CD4-positive, alpha-beta memory T cell (primary cell): ENCODE measurements at regions not wholly inside any gene's neighbourhood (a gene's known extent, or its start where the extent isn't known, plus 50 kb on each side); places are given as distances from the start of the nearest gene placed in this dataset.

Experiments used
- CTCF ChIA-PET: fragments of 350-600 bp; sonication (Branson Sonifier 250); formaldehyde crosslinking; loops from one replicate; lab custom pipeline; 2021; ENCODE audit warnings: inconsistent platforms; ENCODE audit not compliant: partially characterized antibody; lab: Charles Lee
- POLR2A ChIA-PET: fragments of 350-600 bp; sonication (Branson Sonifier 250); formaldehyde crosslinking; loops from one replicate; lab custom pipeline; 2021; ENCODE audit not compliant: partially characterized antibody; lab: Charles Lee
- DNase-seq, 5 donors: peaks; one replicate each; pipeline versions ENCODE4 v3.0.0 to v3.0.0-alpha.2; 2020 to 2022; ENCODE audit warnings: mixed read lengths in 1 of 5
- H3K27ac ChIP-seq: one replicate; pipeline ENCODE4 v1.7.0; 2013; ENCODE audit warnings: low read depth, low read length
- H3K27me3 ChIP-seq: 2 replicates; pipeline ENCODE4 v1.7.0; 2013; ENCODE audit warnings: mild to moderate bottlenecking, low read length, moderate library complexity; ENCODE audit not compliant: insufficient read depth
- H3K36me3 ChIP-seq: 2 replicates; pipeline ENCODE4 v1.7.0; 2013; ENCODE audit warnings: mild to moderate bottlenecking, low read length, moderate library complexity; ENCODE audit not compliant: insufficient read depth
- H3K4me1 ChIP-seq: 2 replicates; pipeline ENCODE4 v1.7.0; 2013; ENCODE audit warnings: mild to moderate bottlenecking, low read length, moderate library complexity; ENCODE audit not compliant: insufficient read depth
- H3K4me3 ChIP-seq, 2 donors: one replicate each; pipeline ENCODE4 v1.7.0; 2013; ENCODE audit warnings: low read length in 2 of 2, mild to moderate bottlenecking in 1 of 2
- H3K9me3 ChIP-seq, 2 donors: one replicate each; pipeline ENCODE4 v1.7.0; 2013; ENCODE audit warnings: low read length in 2 of 2, control low read depth in 1 of 2; ENCODE audit not compliant: control insufficient read depth in 1 of 2
- H3K27ac Mint-ChIP-seq, 7 donors: one replicate each; pipeline ENCODE4 v1.8.0; 2020 to 2021; ENCODE audit warnings: mixed read lengths in 7 of 7, mild to moderate bottlenecking in 6 of 7, inconsistent platforms in 3 of 7, moderate library complexity in 3 of 7
- H3K27me3 Mint-ChIP-seq, 2 donors: one replicate each; pipeline ENCODE4 v1.8.0; 2020 to 2021; ENCODE audit warnings: mixed read lengths in 2 of 2
- H3K36me3 Mint-ChIP-seq, 2 donors: one replicate each; pipeline ENCODE4 v1.8.0; 2020 to 2021; ENCODE audit warnings: mixed read lengths in 2 of 2, inconsistent platforms in 1 of 2, mild to moderate bottlenecking in 1 of 2
- H3K4me1 Mint-ChIP-seq, 4 donors: one replicate each; pipeline ENCODE4 v1.8.0; 2020 to 2021; ENCODE audit warnings: mixed read lengths in 4 of 4, mild to moderate bottlenecking in 1 of 4
- H3K4me3 Mint-ChIP-seq, 8 donors: one replicate each; pipeline ENCODE4 v1.8.0; 2020 to 2021; ENCODE audit warnings: mixed read lengths in 8 of 8, mild to moderate bottlenecking in 7 of 8, moderate library complexity in 6 of 8, inconsistent platforms in 3 of 8
- H3K9me3 Mint-ChIP-seq, 8 donors: one replicate each; pipeline ENCODE4 v1.8.0; 2020 to 2021; ENCODE audit warnings: mixed read lengths in 8 of 8, mild to moderate bottlenecking in 5 of 8, inconsistent platforms in 3 of 8, moderate library complexity in 1 of 8
- intact Hi-C: fragments of 100-400 bp; cut with micrococcal nuclease; formaldehyde crosslinking; loops from one replicate; pipeline ENCODE4 v1.15.1; 2023

DNA sequence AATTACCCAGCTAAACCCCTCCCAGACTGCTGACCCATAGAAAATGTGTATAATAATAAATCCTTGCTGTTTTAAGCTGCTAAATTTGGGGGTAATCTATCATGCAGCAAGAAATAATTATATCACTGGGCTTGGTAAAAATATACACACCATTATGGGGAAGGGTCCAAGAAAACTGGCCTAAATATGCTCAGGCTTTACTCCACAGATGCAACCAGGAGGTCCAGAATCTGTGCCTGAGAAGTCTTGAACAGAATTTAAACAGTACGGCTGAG lies 102.5 kb upstream of the SLC44A1 start:
- Mint-ChIP-seq H3K9me3 (no peaks in the 10 kb centered on the region), H3K36me3 (no peaks in the 10 kb centered on the region), H3K27ac (no peak overlapping the region), H3K27me3 (peaks cover 0 to 6% of the 10 kb centered on the region in 2 donors), H3K4me1 (peaks cover 4 to 23% (median 8%) of the 10 kb centered on the region in 4 donors), H3K4me3 (peak overlapping the region in 1 of 8 donors; percentile 21)
- H3K27ac ChIP-seq: no peak overlapping the region
- POLR2A ChIA-PET: interaction anchor here (1.3 kb wide), 1 partner anchor 13 kb away, joined by 4 read pairs; no protein-coding TSS in a partner anchor
- no peaks in the 10 kb centered on the region for H3K36me3 ChIP-seq
- H3K27me3 ChIP-seq: no peaks in the 10 kb centered on the region
- H3K4me1 ChIP-seq: peaks cover 6% of the 10 kb centered on the region
- CTCF ChIA-PET: interaction anchor here (0.8 kb wide), 1 partner anchor 16 kb away, joined by 5 read pairs; no protein-coding TSS in a partner anchor
- intact Hi-C loops: no loop called here
- DNase-seq: no peak
- no peak overlapping the region for H3K4me3 ChIP-seq
- no peaks in the 10 kb centered on the region for H3K9me3 ChIP-seq

DNA sequence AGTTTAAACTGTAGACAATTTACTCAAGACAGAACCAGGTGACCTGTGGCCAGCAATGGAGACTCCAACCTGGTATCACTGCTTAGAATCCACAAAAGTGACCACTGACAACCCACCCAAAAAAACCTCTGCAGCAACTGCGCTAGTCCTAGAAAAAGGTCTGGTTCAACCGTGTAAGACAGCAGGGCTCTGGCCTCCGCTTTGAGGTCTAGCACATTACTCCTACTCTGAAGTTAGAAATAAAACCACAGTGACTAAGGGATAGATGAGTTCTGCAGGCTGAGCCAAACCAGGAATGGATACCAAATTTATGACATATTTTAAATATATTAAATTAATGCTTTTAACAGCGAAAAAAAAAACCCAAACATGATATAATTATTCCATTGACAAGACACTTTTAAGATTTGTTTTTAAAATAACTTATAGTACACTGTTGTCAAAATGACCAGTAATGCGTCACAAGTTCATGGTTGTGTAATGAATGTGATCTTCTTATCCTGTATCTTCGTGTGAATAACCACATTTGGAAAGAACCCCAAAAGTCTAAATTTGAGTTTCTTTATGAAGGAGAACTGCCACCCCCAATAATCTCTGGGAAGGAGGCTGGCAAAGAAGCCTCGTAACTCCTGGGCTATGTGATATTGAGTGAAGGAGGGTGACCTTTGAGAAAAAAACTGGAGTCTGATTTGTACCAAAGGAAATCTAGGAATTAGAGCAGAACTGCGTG lies 101.9 kb upstream of the SLC44A1 start:
- Mint-ChIP-seq H3K9me3 (no peaks in the 10 kb centered on the region), H3K4me1 (peaks cover 4 to 23% (median 8%) of the 10 kb centered on the region in 4 donors), H3K36me3 (no peaks in the 10 kb centered on the region), H3K27ac (no peak overlapping the region), H3K4me3 (peak overlapping the region in 1 of 8 donors; percentile 21), H3K27me3 (peaks cover 0 to 6% of the 10 kb centered on the region in 2 donors)
- no peak for DNase-seq
- no peaks in the 10 kb centered on the region for H3K36me3 ChIP-seq
- ChIA-PET POLR2A (no interaction called here), CTCF (no interaction called here)
- peaks cover 6% of the 10 kb centered on the region for H3K4me1 ChIP-seq
- no peak overlapping the region for H3K4me3 ChIP-seq
- H3K9me3 ChIP-seq: no peaks in the 10 kb centered on the region
- no peak overlapping the region for H3K27ac ChIP-seq
- intact Hi-C loops: no loop called here
- H3K27me3 ChIP-seq: no peaks in the 10 kb centered on the region

DNA sequence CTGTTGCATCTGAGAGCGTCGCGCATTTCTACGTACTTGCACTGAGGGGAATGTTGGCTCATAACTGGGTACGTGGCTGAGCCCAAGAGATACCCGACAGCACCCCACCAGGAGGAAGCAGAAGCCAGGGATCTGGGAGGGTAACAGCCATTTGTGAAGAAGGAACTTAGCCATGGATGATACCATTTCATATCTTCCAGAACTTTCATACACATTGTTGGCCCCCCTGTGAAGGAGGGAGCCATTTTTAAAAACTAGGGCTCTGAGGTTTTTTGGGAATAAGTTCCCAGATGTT lies 101.4 kb upstream of the SLC44A1 start:
- Histone ChIP-seq H3K9me3 (no peaks in the 10 kb centered on the region), H3K4me3 (no peak overlapping the region), H3K36me3 (no peaks in the 10 kb centered on the region), H3K4me1 (peaks cover 6% of the 10 kb centered on the region), H3K27ac (no peak overlapping the region), H3K27me3 (no peaks in the 10 kb centered on the region)
- H3K27ac Mint-ChIP-seq: no peak overlapping the region
- H3K4me3 Mint-ChIP-seq: no peak overlapping the region
- H3K4me1 Mint-ChIP-seq: peaks cover 4 to 23% (median 9%) of the 10 kb centered on the region in 4 donors
- POLR2A ChIA-PET: no interaction called here
- DNase-seq: no peak
- no peaks in the 10 kb centered on the region for H3K36me3 Mint-ChIP-seq
- H3K9me3 Mint-ChIP-seq: no peaks in the 10 kb centered on the region
- CTCF ChIA-PET: no interaction called here
- intact Hi-C loops: no loop called here
- H3K27me3 Mint-ChIP-seq: peaks cover 0 to 8% of the 10 kb centered on the region in 2 donors

- intact Hi-C loops: no loop called here
- Mint-ChIP-seq H3K9me3 (no peaks in the 10 kb centered on the region), H3K27me3 (peaks cover 0 to 8% of the 10 kb centered on the region in 2 donors), H3K4me3 (no peak overlapping the region), H3K36me3 (no peaks in the 10 kb centered on the region), H3K4me1 (peaks cover 4 to 18% (median 9%) of the 10 kb centered on the region in 4 donors), H3K27ac (no peak overlapping the region)
- Histone ChIP-seq H3K36me3 (no peaks in the 10 kb centered on the region), H3K4me3 (no peak overlapping the region), H3K9me3 (no peaks in the 10 kb centered on the region), H3K4me1 (peaks cover 6% of the 10 kb centered on the region), H3K27me3 (no peaks in the 10 kb centered on the region), H3K27ac (no peak overlapping the region)
- ChIA-PET POLR2A (no interaction called here), CTCF (no interaction called here)
- no peak for DNase-seq
Observed at GRCh38 chr9:105144076-105144475, 100.4 kb upstream of the SLC44A1 start.

- POLR2A ChIA-PET: no interaction called here
- Histone ChIP-seq H3K9me3 (no peaks in the 10 kb centered on the region), H3K27me3 (no peaks in the 10 kb centered on the region), H3K4me1 (peaks cover 6% of the 10 kb centered on the region), H3K27ac (no peak overlapping the region), H3K36me3 (no peaks in the 10 kb centered on the region), H3K4me3 (no peak overlapping the region)
- Mint-ChIP-seq H3K36me3 (no peaks in the 10 kb centered on the region), H3K4me3 (peak overlapping the region in 1 of 8 donors; percentile 4), H3K27ac (no peak overlapping the region), H3K4me1 (peaks cover 4 to 14% (median 9%) of the 10 kb centered on the region in 4 donors), H3K9me3 (no peaks in the 10 kb centered on the region), H3K27me3 (peaks cover 0 to 8% of the 10 kb centered on the region in 2 donors)
- DNase-seq: no peak
- intact Hi-C loops: no loop called here
- CTCF ChIA-PET: interaction anchor here (1.0 kb wide), 1 partner anchor 282 kb away, joined by 4 read pairs; no protein-coding TSS in a partner anchor
Observed at GRCh38 chr9:105144841-105145240, 99.6 kb upstream of the SLC44A1 start.

DNA sequence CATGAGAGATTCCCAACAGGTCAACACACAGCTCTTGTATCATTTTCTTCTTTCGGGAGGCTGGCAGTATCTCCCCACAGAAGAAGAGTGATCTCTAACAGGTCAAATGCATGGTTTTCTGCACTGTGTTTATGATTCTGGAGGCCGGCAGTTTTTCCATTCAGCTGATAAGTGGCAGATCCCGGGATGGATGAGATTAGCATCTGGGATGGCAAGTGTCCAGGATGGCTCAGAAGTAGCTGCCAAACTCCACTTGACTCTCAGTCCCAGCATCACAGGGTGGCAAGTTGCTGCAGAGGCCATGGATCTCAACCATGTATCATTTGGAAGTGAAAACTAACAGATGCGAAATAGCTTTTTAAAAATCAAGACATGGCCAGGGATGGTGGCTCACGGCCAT lies 97.8 kb upstream of the SLC44A1 start:
- Mint-ChIP-seq H3K27ac (no peak overlapping the region), H3K4me3 (no peak overlapping the region), H3K9me3 (no peaks in the 10 kb centered on the region), H3K27me3 (peaks cover 0 to 6% of the 10 kb centered on the region in 2 donors), H3K36me3 (no peaks in the 10 kb centered on the region), H3K4me1 (peaks cover 4 to 25% (median 11%) of the 10 kb centered on the region in 4 donors)
- Histone ChIP-seq H3K27ac (no peak overlapping the region), H3K4me3 (no peak overlapping the region), H3K36me3 (no peaks in the 10 kb centered on the region), H3K9me3 (no peaks in the 10 kb centered on the region), H3K4me1 (peaks cover 6% of the 10 kb centered on the region), H3K27me3 (no peaks in the 10 kb centered on the region)
- intact Hi-C loops: no loop called here
- DNase-seq: no peak
- ChIA-PET POLR2A (interaction anchor here (0.5 kb wide), 1 partner anchor 91 kb away, joined by 4 read pairs; no protein-coding TSS in a partner anchor), CTCF (no interaction called here)

GRCh38 chr9:105147110-105147871 lies 97.2 kb upstream of the SLC44A1 start:
- no peak overlapping the region for H3K4me3 ChIP-seq
- H3K27ac ChIP-seq: no peak overlapping the region
- H3K27me3 ChIP-seq: no peaks in the 10 kb centered on the region
- Mint-ChIP-seq H3K36me3 (no peaks in the 10 kb centered on the region), H3K27me3 (peaks cover 0 to 6% of the 10 kb centered on the region in 2 donors), H3K4me1 (peaks cover 5 to 25% (median 11%) of the 10 kb centered on the region in 4 donors), H3K4me3 (no peak overlapping the region), H3K27ac (no peak overlapping the region), H3K9me3 (no peaks in the 10 kb centered on the region)
- ChIA-PET POLR2A (interaction anchor here (0.5 kb wide), 1 partner anchor 91 kb away, joined by 4 read pairs; no protein-coding TSS in a partner anchor), CTCF (interaction anchor here (1.1 kb wide), 1 partner anchor 9 kb away, joined by 3 read pairs; no protein-coding TSS in a partner anchor)
- intact Hi-C loops: no loop called here
- H3K9me3 ChIP-seq: no peaks in the 10 kb centered on the region
- H3K4me1 ChIP-seq: peaks cover 6% of the 10 kb centered on the region
- no peak for DNase-seq
- H3K36me3 ChIP-seq: no peaks in the 10 kb centered on the region
